NCI-H82 (cell line): ENCODE measurements at regions not wholly inside any gene's neighbourhood (a gene's known extent, or its start where the extent isn't known, plus 50 kb on each side); places are given as distances from the start of the nearest gene placed in this dataset.
"Not testable (repeated sequence)": the region's sequence is repeated elsewhere in the genome, so short reads cannot be mapped to it uniquely, and the experiment has no call there.

ENCODE experiments used
- DNase-seq: peaks from one replicate; lab custom pipeline; 2025; lab: John Stamatoyannopoulos, UW

DNA sequence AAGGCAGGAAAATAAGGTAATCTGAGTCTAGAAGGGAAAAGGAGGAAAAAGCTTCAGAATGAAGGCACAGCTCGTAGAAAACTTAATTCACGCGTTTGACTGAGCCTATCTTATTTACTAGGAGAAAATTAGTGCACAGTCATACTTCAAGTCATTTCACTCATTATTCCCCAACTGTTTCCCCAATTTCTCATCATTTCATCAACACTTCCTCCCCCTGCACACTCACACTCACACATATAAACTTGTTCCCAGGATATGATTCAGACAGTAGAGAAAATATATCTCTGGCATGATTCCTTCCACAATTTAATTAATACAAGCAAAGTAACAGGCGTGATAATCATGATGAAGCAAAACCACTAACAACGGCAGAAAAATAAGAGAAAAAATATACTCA, 94.5 kb upstream of the F13A1 start:
- no peak for DNase-seq

DNA sequence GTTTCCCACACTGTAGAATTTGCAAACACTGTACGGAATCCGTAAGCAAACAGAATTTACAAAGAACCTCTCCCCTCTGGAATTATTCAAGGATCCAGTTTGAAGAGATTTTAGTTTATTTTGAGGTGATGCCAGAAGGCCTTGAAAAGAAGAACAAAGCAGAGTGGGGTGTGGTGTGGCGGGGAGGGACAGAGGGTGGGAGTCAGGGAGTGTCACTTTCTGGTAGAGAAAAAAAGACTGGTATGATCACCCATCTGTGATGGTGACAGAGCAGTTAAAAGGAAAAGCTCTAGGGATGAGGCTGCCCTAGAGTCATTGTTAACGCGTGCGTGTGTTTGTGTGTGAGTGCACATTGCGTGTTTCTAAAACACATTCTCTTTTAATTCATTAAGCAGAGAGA, 97.0 kb upstream of the F13A1 start:
- DNase-seq: no peak

DNA sequence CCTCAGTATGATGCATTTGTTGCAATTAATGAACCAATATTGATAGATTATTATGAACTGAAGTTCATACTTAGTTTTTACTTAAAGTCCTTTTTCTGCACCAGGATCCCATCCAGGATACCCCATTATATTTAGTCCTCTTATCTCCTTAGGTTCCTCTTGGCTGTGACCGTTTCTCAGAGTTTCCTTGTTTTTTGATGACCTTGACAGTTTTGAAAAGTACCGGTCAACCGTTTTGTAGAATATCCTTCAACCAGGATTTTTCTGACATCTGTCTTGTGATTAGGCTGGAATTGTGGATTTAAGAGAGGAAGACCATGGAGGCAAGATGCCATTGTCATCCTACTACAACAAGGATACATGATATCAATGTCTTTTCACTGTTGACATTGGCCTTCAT, 98.0 kb upstream of the F13A1 start:
- no peak for DNase-seq

DNA sequence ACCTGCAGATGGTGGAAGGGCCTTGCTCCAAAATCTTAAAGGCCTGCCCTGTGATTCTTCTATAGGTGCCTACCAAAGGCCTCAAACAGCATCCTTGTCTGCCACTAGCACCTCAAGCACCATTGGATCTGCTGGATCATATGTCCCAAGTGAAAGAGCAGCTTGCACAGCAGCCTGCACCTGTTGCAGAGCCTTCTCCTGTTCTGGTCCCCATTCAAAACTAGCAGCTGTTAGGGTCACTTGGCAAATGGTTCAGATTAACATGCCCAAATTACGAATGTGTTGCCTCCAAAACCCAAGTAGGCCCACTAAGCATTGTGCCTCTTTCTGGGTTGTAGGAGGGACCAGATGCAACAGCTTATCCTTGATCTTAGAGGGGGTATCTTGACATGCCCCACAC, 99.6 kb upstream of the F13A1 start:
- no peak for DNase-seq

DNA sequence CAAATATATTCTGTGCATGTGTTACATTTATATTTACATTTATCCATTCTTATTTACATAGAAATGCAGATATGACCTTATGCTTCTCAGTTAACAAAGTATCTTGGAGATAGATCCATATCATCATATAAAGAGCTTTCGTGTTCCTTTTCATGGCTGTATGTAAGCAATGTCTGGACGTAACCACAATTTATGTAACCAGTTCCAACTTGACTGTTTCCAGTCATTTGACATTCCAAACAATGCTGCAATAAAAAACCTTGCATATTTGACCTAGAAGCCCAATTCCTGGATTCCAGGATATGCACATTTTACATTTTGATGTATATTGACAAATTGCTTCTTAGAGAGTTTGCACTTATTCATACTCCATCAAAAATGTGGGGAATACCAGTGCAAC, 113.7 kb upstream of the F13A1 start:
- no peak for DNase-seq

DNA sequence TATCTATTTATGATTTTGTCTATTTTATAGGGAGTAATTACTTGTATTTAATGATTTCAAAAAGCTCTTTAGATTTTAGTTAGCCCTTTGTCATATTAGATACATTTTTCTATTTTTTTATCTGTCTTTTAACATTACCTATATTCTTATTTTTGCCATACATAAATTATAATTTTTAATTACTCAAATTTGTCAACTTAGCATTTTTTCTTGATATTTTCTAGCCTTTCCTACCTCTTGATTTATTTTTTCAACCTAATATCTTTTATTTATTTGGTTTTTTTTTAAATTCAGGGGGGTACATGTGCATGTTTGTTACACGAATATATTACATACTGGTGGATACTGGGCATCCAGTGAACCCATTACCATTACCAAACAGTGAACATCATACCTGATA, 114.3 kb upstream of the F13A1 start:
- DNase-seq: no peak

DNA sequence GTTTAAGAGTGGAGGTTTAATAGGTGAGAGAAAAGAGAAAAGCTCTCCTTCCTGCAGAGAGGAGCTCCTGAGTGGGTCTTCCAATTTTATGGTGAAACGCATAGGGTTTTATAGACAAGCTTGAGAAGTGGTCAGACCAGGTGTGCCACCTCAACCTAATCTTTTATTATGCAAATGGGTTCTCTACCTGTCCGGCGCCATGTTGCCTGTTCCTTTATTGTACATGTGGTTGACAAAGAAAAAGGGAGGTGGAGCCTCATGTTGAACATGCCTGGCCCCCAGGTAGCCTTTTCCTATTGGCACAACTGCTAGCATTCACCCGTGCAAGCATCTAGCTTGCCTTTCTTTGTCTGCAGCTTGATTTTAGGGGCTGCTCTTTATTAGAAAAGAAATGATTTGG, 115.9 kb upstream of the F13A1 start:
- no peak for DNase-seq

DNA sequence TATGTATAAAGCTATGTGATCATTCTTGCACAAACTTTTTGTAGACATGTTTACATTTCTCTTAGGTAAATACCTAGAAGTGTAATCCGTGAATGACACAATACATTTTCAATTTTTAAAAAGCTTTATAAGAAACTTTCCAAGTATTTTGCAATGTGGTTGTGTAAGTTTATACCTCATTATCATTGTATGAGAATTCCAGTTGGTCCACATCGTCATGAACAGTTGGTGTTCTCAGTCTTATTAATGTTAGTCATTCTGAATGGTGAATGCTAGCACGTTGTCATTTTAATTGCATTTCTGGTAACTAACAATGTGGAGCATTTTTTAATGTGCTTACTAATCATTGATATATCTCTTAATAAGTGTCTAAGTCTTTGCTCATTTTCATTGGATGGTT, 116.5 kb upstream of the F13A1 start:
- DNase-seq: no peak

DNA sequence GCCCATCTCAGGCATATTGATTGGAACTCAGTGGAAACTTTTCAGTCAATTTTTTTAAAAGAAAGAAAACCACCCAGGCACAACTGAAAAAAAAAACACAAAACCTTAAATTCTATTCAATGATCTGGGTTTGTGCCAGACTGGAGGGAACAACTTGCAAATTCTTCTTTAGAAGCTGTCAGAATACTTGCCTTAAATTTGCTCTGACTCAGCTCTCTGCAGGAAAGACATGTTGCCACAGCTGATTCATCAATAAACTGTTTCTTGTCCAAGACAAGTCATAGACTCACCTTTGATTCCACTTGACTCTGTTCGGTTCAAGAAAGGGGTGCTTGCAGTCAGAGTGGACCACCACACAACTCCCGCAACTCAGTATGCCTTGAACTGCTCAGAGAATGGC, 117.8 kb upstream of the F13A1 start:
- DNase-seq: no peak

DNA sequence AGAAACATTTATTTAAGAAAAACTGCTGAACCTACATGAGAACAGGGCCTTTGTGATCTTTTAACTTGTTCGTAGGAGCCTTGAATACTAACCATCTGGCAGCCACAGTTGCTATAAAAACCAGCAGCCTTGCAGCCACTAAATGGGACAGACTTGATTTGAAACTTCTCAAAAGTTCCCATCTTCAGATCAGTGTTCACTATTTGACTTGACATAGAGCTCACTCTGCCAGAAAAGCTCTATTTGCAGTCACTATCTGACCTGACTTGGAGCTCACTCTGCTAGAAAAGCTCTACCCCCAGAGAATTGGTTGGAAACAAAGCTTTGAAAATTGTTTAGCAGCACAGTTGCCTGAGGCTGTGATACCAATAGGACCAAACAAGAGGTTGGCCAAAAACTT, 119.3 kb upstream of the F13A1 start:
- no peak for DNase-seq

DNA sequence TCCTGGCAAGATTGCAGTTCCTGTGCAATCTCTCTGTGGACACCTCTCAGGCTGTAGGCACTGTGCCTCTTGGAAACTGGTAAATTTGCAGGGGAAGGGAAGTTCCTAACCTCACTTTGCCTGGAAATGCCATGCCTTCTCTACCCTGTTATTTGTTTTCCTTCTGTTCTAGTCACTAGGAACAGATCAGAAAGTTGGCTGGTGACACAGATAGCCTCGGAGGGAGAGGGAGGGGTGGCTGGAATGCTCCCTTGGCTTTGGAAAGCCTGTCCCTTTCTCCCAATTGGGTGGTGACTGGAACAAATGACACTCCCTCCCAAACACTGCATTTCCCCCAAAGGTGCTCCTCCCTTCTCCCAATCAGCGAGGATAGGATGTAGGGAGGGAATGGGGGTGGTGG, 131.5 kb upstream of the F13A1 start:
- no peak for DNase-seq

DNA sequence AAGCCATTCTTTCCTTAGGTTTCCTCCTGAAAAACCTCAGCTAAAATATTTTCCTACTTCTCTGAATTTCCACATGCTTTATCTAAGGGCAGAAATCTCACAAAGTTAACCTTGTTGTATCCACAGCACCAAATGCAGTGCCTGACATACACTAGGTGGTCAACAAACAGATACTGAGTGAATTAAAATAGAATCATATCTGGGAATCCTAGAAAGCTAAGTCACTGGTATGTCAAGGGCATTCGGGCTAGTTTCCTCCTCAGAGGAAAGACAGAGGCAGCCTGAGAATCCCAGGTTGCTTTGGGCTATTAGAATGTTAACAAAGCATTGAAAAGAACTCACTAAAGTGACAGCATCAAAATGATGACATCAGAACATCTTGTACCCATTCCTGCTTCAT, 132.7 kb upstream of the F13A1 start:
- no peak for DNase-seq

DNA sequence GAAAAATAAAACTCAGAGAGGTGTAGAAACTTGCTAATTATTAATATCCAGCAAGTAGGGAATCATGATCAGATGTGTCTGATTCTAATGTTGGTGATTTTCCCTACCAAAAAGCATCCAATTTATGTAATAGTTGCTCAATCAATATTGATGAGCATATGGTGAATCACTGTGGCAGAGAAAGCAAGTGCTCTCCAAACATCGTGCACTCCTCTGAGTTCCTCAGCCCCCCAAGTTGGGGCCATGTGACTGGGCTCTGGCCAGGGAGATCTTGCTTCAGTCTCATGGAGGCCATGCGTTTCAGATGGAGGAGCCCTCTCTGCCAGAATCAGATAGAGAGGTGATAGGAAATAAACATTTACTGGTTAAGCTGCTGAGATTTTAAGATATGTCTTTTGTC, 133.2 kb upstream of the LY86 start:
- DNase-seq: no peak

DNA sequence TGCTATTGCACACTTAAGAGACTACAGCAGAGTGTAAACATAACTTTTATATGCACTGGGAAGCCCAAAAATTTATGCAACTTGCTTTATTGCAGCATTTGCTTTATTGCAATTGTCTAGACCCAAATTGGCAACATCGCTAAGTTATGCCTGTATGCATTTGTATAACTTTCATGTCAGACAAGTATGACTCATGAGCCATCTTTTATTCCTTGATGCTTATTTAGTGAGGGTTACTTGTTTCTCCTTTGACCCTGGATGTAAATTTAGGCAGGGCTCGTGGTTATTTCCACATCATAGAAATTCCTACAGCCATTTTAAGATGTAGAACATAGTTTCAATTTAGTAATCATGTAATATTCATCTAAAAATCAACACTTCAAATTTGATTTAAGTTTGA, 130.3 kb upstream of the LY86 start:
- no peak for DNase-seq

DNA sequence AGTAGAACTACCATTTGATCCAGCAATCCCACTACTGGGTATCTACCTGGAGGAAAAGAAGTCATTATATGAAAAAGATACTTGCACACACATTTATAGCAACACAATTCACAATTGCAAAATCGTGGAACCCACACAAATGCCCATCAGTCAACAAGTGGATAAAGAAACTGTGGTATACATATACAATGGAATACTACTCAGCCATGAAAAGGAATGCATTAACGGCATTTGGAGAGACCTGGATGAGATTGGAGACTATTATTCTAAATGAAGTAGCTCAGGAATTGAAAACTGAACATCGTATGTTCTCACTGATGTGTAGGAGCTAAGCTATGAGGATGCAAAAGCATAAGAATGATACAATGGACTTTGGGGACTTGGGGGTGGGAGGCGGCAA, 128.6 kb upstream of the LY86 start:
- DNase-seq: not testable (repeated sequence)

DNA sequence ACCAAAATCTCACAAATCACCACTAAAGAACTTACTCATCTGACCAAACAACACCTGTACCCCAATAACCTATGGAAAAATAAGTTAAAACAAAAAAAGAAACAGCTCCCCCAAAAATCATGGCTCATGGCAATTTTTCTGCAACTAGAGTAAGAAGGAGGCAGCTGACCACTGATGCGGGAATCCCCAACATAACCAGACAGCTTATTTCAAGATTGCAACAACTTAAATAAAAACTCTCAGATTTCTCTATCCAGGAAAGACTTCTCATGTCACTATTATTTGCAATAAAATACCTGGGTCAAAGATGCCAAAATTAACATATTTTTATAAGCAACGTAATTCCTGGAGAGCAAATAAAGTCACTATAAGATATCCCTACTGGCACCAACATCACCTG, 128.1 kb upstream of the LY86 start:
- no peak for DNase-seq

DNA sequence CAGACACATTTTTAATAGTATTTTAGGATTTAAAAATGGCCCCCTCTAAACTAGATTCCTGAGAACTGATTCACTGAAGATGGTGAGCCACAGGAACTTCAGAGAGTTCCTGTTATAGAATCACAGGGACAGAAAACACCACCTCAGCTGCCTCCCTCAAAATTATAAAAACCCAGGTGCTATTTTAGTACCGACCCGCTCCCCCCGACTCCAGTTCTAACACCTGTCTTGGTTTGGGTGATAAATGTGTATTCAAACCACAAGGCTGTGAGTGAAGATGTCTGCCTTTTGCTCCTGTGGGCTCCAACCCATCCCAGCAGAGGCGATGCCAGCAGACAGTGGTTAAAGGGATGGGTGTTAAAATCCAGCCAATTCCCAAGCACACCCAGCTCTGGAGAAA, 127.4 kb upstream of the LY86 start:
- DNase-seq: no peak

DNA sequence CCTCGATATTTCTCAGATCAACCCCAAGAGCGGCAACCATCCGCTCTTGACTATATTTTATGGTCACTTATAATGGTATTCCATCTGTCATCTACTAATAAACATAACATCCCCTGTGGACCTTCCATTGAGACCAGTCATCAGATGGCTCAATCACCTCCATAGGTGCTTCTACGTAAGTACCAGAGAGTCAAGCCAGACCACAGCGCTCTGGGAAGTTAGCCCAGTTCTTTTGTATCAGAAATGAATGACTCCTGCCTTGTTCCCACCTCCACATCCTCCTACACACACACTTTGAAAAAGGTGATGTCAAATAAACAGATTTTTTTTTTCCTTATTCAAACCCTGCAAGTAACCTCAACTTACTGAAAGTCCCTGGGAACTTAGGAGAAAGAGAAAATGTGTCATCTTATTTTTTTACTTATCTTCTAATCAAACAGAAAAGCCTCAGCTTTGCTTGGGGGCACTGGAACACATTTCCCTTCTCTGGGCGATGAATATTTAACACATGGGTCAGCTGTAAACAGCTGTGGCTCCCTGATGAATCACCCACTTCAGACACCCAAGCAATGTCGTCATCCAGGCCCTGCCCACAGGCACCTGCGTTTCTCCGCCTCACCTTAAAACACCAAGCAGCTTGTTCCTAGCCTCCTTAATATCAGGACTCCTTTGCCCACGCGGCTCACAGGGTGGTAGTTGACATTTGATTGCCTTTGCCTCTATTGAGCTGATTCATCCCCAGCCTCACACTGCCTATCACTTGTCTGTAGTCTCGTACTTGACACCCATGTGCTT, 121.4 kb upstream of the LY86 start:
- DNase-seq: no peak

DNA sequence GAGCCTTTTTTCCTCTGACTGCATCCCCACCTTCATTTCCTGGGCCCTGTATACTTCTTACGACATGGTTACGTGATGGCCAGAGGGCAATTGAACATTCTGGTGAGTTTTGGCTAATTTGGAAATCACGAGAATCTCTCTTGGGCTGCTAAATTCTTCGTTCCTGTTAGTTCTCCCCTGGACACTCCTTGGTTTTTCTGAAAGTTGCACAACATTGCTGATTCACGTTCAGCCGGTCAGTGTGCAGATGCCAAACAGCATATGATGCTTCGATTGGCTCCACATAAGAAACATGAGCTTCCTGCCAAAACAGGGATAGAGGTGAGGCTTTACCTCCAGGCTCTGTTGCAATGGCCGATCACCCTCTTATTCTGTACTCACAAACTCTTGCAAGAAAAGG, 119.4 kb upstream of the LY86 start:
- no peak for DNase-seq

DNA sequence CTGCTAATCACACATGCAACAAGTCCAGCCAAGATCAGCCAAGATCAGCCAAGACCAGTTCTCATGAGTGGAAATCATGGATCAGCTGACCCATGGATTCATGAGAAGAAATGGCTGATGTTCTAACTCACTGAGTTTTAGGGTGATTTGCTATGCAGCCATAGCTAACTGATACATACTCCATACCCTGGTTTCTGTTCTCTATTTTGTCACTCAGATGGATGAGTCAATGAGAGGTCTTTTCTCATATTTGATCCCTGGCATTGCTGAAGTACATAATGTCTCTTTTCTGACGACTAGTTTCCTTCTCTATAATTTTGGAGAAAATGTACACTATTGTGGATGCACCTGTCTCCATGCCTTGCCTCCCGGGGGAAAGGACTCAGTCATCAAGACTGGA, 118.4 kb upstream of the LY86 start:
- no peak for DNase-seq

DNA sequence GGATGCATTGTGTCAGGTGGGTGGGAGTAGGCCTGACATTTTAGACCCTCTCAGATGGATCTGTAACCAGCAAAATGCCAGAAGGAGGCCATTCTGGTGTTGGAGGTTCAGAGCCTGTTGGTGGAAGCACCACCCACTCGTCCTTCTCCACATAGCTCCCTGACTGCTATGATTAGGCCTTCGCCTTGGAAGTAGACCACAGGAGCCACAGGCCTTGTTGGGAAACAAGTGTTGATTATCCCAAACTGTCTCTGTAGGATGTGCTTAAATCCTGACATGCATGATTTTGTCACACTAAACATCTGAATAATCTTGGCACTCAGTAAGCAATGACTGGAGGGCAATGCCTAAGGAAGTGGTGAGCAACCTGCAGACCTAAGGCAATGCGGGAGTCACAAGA, 117.2 kb upstream of the LY86 start:
- DNase-seq: no peak

DNA sequence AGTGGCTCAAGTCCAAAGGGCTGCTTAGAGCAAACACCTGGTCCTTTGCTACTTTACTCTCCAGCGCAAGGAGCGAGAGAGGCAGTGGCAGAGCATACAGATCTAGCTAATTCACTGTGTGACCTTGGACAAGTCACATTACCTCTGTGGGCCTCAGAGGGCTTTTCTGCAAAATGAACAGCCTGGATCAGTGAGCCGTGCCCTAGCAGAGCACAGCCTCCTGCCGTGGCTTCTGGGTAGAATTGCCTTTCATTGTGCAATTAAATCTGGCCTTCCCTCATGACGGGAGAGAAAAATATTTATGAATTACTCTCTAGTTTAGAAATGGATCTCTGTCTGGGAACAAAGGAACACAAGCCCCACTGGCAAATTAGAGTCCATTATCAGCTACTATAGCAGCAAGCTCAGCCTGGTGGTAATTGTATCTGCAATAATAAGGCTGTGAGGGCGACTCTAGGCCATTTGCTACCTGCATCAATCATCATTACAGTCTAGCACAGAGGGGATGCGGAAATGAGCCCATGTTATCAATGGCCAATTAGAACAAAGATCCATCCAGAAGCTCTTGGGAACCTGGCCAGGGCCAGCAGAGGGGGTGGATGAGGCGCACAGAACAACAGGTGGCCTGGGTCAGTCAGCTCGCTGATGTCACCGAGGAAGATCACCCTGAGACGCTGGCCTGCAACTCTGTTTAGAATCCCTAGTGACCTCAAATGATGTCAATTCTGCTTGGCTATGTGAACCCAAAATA, 114.2 kb upstream of the LY86 start:
- peak; percentile 56 for DNase-seq

DNA sequence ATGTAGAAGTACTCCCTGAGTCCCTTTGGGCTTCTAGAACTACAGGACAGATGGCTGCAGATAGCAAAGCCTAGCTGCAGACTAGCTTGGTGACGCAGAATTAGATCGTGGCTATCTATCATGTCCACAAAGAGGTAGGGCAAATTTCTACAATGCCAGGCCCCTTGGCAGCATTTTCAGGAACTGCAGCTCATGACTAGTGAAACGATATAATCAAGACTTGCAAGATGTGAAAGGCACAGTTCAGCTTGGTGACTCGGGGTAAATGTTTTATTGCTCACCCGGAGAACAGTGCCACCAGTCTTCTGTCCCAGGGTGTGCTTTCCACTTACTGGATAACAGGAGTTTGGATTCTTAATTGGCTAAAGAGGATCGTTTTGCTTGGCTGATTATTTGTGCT, 108.7 kb upstream of the LY86 start:
- DNase-seq: peak; percentile 59

DNA sequence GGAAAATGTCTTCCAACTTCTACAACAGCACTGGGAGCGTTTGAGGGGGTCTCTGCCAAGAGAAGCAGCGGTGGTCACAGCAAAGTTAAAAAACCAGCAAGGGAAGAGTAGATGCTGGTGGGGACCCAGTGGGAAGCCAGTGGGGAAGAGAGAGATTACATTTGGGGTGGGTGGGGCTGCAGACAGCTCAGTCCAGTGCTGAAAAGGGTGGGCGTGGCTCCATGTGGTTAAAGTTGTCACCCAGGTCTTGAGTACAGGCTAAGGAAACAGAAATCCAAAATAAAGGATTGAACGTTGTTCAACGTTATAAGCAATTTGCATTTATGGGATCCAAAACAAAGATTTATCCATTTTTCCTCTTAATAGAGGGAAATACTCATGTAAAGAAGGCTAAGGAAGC, 106.3 kb upstream of the LY86 start:
- DNase-seq: no peak
